Activated CD4-positive, alpha-beta T cell treated with anti-CD3 and anti-CD28 coated beads, Interleukin-2, Interleukin-4, amounts not matched to agents 100 ng/mL and 50 ng/mL, durations not matched to agents 16 hours and 8 hours (primary cell): ENCODE measurements at regions not wholly inside any gene's neighbourhood (a gene's known extent, or its start where the extent isn't known, plus 50 kb on each side); places are given as distances from the start of the nearest gene placed in this dataset.

Source experiments
- DNase-seq: peaks from one replicate; pipeline ENCODE4 v3.0.0-alpha.2; 2020; ENCODE audit warnings: low spot score

GRCh38 chr3:177569875-177570657 lies 372.8 kb upstream of the TBL1XR1 start:
- no peak for DNase-seq

- no peak for DNase-seq
These were observed 374.1 kb upstream of the TBL1XR1 start for GRCh38 chr3:177571271-177571943.

- DNase-seq = no peak
These were observed 374.6 kb upstream of the TBL1XR1 start for GRCh38 chr3:177571944-177572315.

- no peak for DNase-seq
These were observed 377.1 kb upstream of the TBL1XR1 start for GRCh38 chr3:177574222-177574856.

- DNase-seq = no peak
These were observed 379.5 kb upstream of the TBL1XR1 start for GRCh38 chr3:177576746-177577145.

GRCh38 chr3:177578488-177578887 lies 381.2 kb upstream of the TBL1XR1 start:
- DNase-seq = no peak

- DNase-seq = no peak
These were observed 382.1 kb upstream of the TBL1XR1 start for GRCh38 chr3:177579419-177579818.

- DNase-seq = no peak
These were observed 383.2 kb upstream of the TBL1XR1 start for GRCh38 chr3:177580437-177580836.

GRCh38 chr3:177585271-177585670 lies 388.0 kb upstream of the TBL1XR1 start:
- DNase-seq = no peak

GRCh38 chr3:177589041-177589650 lies 391.9 kb upstream of the TBL1XR1 start:
- DNase-seq = no peak

GRCh38 chr3:177589911-177590381 lies 392.7 kb upstream of the TBL1XR1 start:
- DNase-seq = peak; percentile 53

- DNase-seq = no peak
These were observed 393.5 kb upstream of the TBL1XR1 start for GRCh38 chr3:177590826-177591225.

GRCh38 chr3:177591379-177591778 lies 394.1 kb upstream of the TBL1XR1 start:
- DNase-seq = no peak

GRCh38 chr3:177594096-177594495 lies 396.8 kb upstream of the TBL1XR1 start:
- no peak for DNase-seq

GRCh38 chr3:177595530-177596188 lies 398.4 kb upstream of the TBL1XR1 start:
- DNase-seq = no peak

GRCh38 chr3:177596248-177596815 lies 399.1 kb upstream of the TBL1XR1 start:
- no peak for DNase-seq

- no peak for DNase-seq
These were observed 399.6 kb upstream of the TBL1XR1 start for GRCh38 chr3:177596816-177597271.

GRCh38 chr3:177597311-177598096 lies 400.2 kb upstream of the TBL1XR1 start:
- DNase-seq = peak; percentile 27

GRCh38 chr3:177598097-177598833 lies 401.0 kb upstream of the TBL1XR1 start:
- DNase-seq = no peak

GRCh38 chr3:177599326-177599725 lies 402.0 kb upstream of the TBL1XR1 start:
- no peak for DNase-seq
